Right cardiac atrium (tissue), 5 donors: ENCODE measurements at regions not wholly inside any gene's neighbourhood (a gene's known extent, or its start where the extent isn't known, plus 50 kb on each side); places are given as distances from the start of the nearest gene placed in this dataset.
"Not testable (repeated sequence)": the region's sequence is repeated elsewhere in the genome, so short reads cannot be mapped to it uniquely, and the experiment has no call there.

Experiments used
- ATAC-seq, 2 donors: fragments of 200-7000 bp; cut with Tn5 transposase; one replicate each; pipeline versions ENCODE4 v1.8.0 to v1.9.1; 2020; ENCODE audit warnings: moderate library complexity in 2 of 2, mild to moderate bottlenecking in 1 of 2
- DNase-seq, 3 donors: peaks; one replicate each; pipeline ENCODE4 v3.0.0-alpha.2; 2020
- H3K27ac ChIP-seq: one replicate; pipeline ENCODE4 v1.5.1; 2013; ENCODE audit warnings: mild to moderate bottlenecking, low read length, control low read depth, moderate library complexity
- H3K27me3 ChIP-seq: one replicate; pipeline ENCODE4 v1.6.1; 2013; ENCODE audit not compliant: control insufficient read depth, insufficient read depth
- H3K4me1 ChIP-seq: one replicate; pipeline ENCODE4 v1.6.1; 2013; ENCODE audit warnings: low read length; ENCODE audit not compliant: control insufficient read depth, insufficient read depth
- H3K4me3 ChIP-seq: one replicate; pipeline ENCODE4 v1.5.1; 2013; ENCODE audit warnings: low read length, control low read depth
- H3K9me3 ChIP-seq: one replicate; pipeline ENCODE4 v1.6.1; 2013; ENCODE audit warnings: low read length; ENCODE audit not compliant: control insufficient read depth
- WGBS: extraction: QIAGEN DNeasy Blood & Tissue Kit; methylation state at CpG from one replicate; pipeline ENCODE4 v1.1.7; 2013; 5-methylcytosine and 5-hydroxymethylcytosine counted together
- intact Hi-C, 4 donors: fragments of 100-400 bp; cut with DNase I; formaldehyde crosslinking; loops; one replicate each; pipeline versions ENCODE4 v1.11.0 to v1.14.0; 2022 to 2023
- donor health status: healthy with polysubstance abuse.
- donor health status: DM: no; HTN: yes; CAD: no.
- donor health status: DM: no; HTN: no; CAD: no.
- donor health status: DM: no; HTN: yes; CAD: no; lungs with severe emphysema.
- donor health status: DM: yes; HTN: yes; CAD: no.

GRCh38 chr1:96116731-96117130, 604.9 kb upstream of the PTBP2 start:
- Histone ChIP-seq H3K27ac (no peak overlapping the region), H3K4me3 (no peak overlapping the region), H3K27me3 (no peaks in the 10 kb centered on the region), H3K9me3 (no peaks in the 10 kb centered on the region), H3K4me1 (no peaks in the 10 kb centered on the region)
- 66% methylated on average over 6 of the region's 6 CpGs for WGBS
- ATAC-seq (no peak), DNase-seq (no peak)
- intact Hi-C loops: no loop called here

- DNase-seq (no peak), ATAC-seq (no peak)
- WGBS: 81% methylated on average over 2 of the region's 2 CpGs
Measured at GRCh38 chr1:96130432-96130831, 591.2 kb upstream of the PTBP2 start.

GRCh38 chr1:96144636-96145035, 576.9 kb upstream of the PTBP2 start:
- Histone ChIP-seq H3K4me1 (no peaks in the 10 kb centered on the region), H3K27ac (no peak overlapping the region), H3K4me3 (no peak overlapping the region), H3K27me3 (no peaks in the 10 kb centered on the region), H3K9me3 (no peaks in the 10 kb centered on the region)
- intact Hi-C loops: no loop called here
- DNase-seq: no peak
- 74% methylated on average over 3 of the region's 3 CpGs for WGBS
- no peak for ATAC-seq

More at GRCh38 chr1:96130432-96130831, 591.2 kb upstream of the PTBP2 start:
- H3K27me3 ChIP-seq: no peaks in the 10 kb centered on the region
- no peak overlapping the region for H3K27ac ChIP-seq
- no peaks in the 10 kb centered on the region for H3K9me3 ChIP-seq
- no peak overlapping the region for H3K4me3 ChIP-seq
- intact Hi-C loops: no loop called here
- H3K4me1 ChIP-seq: no peaks in the 10 kb centered on the region

GRCh38 chr1:96145492-96145891, 576.1 kb upstream of the PTBP2 start:
- no peaks in the 10 kb centered on the region for H3K9me3 ChIP-seq
- H3K4me3 ChIP-seq: no peak overlapping the region
- intact Hi-C loops: no loop called here

GRCh38 chr1:96152957-96153356, 568.6 kb upstream of the PTBP2 start:
- H3K27me3 ChIP-seq, DNase-seq, H3K27ac ChIP-seq, intact Hi-C loops, H3K9me3 ChIP-seq, H3K4me1 ChIP-seq, H3K4me3 ChIP-seq, ATAC-seq: not testable (repeated sequence)
- 82% methylated on average over 3 of the region's 3 CpGs for whole genome bisulfite sequencing

More at GRCh38 chr1:96145492-96145891, 576.1 kb upstream of the PTBP2 start:
- Histone ChIP-seq H3K27me3 (no peaks in the 10 kb centered on the region), H3K27ac (no peak overlapping the region), H3K4me1 (no peaks in the 10 kb centered on the region)
- ATAC-seq (no peak), DNase-seq (no peak)

GRCh38 chr1:96157101-96157500, 564.5 kb upstream of the PTBP2 start:
- 85% methylated on average over 4 of the region's 4 CpGs for WGBS
- intact Hi-C loops: no loop called here

GRCh38 chr1:96159379-96159778, 562.2 kb upstream of the PTBP2 start:
- DNase-seq (no peak), ATAC-seq (no peak)
- WGBS: 88% methylated on average over 2 of the region's 2 CpGs

More at GRCh38 chr1:96157101-96157500, 564.5 kb upstream of the PTBP2 start:
- DNase-seq (no peak), ATAC-seq (no peak)
- Histone ChIP-seq H3K27ac (no peak overlapping the region), H3K4me1 (no peaks in the 10 kb centered on the region), H3K27me3 (no peaks in the 10 kb centered on the region), H3K9me3 (no peaks in the 10 kb centered on the region), H3K4me3 (no peak overlapping the region)

GRCh38 chr1:96164053-96164452, 557.5 kb upstream of the PTBP2 start:
- 80% methylated on average over 4 of the region's 4 CpGs for WGBS
- Histone ChIP-seq H3K27ac (no peak overlapping the region), H3K4me1 (no peaks in the 10 kb centered on the region), H3K4me3 (no peak overlapping the region), H3K9me3 (no peaks in the 10 kb centered on the region), H3K27me3 (no peaks in the 10 kb centered on the region)
- ATAC-seq (no peak), DNase-seq (no peak)
- intact Hi-C loops: no loop called here

More at GRCh38 chr1:96159379-96159778, 562.2 kb upstream of the PTBP2 start:
- intact Hi-C loops: no loop called here
- Histone ChIP-seq H3K4me3 (no peak overlapping the region), H3K4me1 (no peaks in the 10 kb centered on the region), H3K27ac (no peak overlapping the region), H3K27me3 (no peaks in the 10 kb centered on the region), H3K9me3 (no peaks in the 10 kb centered on the region)

GRCh38 chr1:96178053-96178452, 543.5 kb upstream of the PTBP2 start:
- no peak for ATAC-seq
- Histone ChIP-seq H3K9me3 (no peaks in the 10 kb centered on the region), H3K4me3 (no peak overlapping the region), H3K27ac (no peak overlapping the region), H3K27me3 (no peaks in the 10 kb centered on the region), H3K4me1 (no peaks in the 10 kb centered on the region)
- DNase-seq: no peak
- intact Hi-C loops: no loop called here
- 91% methylated on average over 8 of the region's 8 CpGs for WGBS

GRCh38 chr1:96183485-96183884, 538.1 kb upstream of the PTBP2 start:
- WGBS: 47% methylated on average over 2 of the region's 2 CpGs
- Histone ChIP-seq H3K4me3 (no peak overlapping the region), H3K27me3 (no peaks in the 10 kb centered on the region), H3K27ac (no peak overlapping the region), H3K4me1 (no peaks in the 10 kb centered on the region), H3K9me3 (no peaks in the 10 kb centered on the region)
- intact Hi-C loops: no loop called here
- no peak for DNase-seq
- ATAC-seq: no peak

GRCh38 chr1:96183928-96184327, 537.7 kb upstream of the PTBP2 start:
- DNase-seq (no peak), ATAC-seq (no peak)
- intact Hi-C loops: no loop called here
- Histone ChIP-seq H3K27me3 (no peaks in the 10 kb centered on the region), H3K27ac (no peak overlapping the region), H3K4me1 (no peaks in the 10 kb centered on the region), H3K9me3 (no peaks in the 10 kb centered on the region), H3K4me3 (no peak overlapping the region)
- 70% methylated on average over 6 of the region's 6 CpGs for WGBS

- 46% methylated on average over 2 of the region's 2 CpGs for WGBS
- no peak for DNase-seq
- no peak overlapping the region for H3K27ac ChIP-seq
- H3K9me3 ChIP-seq: no peaks in the 10 kb centered on the region
- ATAC-seq: no peak
- intact Hi-C loops: no loop called here
- no peaks in the 10 kb centered on the region for H3K4me1 ChIP-seq
- H3K27me3 ChIP-seq: no peaks in the 10 kb centered on the region
- no peak overlapping the region for H3K4me3 ChIP-seq
Measured at GRCh38 chr1:96185181-96185580, 536.4 kb upstream of the PTBP2 start.
